GM12873 (cell line): ENCODE measurements at regions not wholly inside any gene's neighbourhood (a gene's known extent, or its start where the extent isn't known, plus 50 kb on each side); places are given as distances from the start of the nearest gene placed in this dataset.

Source experiments
- TF ChIP-seq, protein P1 (sequence below): IDR thresholded peaks from 2 replicates; pipeline ENCODE4 v1.5.1; 2012; ENCODE audit warnings: low read depth, mild to moderate bottlenecking, moderate library complexity, low read length, control low read depth; ENCODE audit not compliant: insufficient read depth; ENCODE audit errors: missing control alignments

DNA sequence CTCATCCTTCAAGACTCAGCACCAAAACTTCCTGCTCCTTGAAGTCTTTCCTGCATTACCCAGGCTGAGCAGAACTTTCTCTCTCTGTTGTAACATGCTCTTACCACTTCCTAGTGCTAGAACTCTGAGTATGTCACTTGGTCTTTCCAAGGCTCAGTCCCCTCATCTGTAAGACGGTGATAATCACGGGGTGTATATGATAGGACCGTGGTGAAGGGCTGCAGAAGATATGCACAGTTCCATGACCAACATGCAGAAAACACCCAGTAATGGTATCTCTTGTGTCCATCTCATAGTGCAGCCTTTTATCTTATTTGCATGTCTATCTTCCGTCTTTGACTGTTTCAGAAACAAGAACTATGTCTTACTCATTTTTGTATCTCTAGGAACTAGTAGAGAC lies 154.5 kb downstream of the ZNF621 start:
- TF ChIP-seq, protein P1, sequence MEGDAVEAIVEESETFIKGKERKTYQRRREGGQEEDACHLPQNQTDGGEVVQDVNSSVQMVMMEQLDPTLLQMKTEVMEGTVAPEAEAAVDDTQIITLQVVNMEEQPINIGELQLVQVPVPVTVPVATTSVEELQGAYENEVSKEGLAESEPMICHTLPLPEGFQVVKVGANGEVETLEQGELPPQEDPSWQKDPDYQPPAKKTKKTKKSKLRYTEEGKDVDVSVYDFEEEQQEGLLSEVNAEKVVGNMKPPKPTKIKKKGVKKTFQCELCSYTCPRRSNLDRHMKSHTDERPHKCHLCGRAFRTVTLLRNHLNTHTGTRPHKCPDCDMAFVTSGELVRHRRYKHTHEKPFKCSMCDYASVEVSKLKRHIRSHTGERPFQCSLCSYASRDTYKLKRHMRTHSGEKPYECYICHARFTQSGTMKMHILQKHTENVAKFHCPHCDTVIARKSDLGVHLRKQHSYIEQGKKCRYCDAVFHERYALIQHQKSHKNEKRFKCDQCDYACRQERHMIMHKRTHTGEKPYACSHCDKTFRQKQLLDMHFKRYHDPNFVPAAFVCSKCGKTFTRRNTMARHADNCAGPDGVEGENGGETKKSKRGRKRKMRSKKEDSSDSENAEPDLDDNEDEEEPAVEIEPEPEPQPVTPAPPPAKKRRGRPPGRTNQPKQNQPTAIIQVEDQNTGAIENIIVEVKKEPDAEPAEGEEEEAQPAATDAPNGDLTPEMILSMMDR, result no peak

DNA sequence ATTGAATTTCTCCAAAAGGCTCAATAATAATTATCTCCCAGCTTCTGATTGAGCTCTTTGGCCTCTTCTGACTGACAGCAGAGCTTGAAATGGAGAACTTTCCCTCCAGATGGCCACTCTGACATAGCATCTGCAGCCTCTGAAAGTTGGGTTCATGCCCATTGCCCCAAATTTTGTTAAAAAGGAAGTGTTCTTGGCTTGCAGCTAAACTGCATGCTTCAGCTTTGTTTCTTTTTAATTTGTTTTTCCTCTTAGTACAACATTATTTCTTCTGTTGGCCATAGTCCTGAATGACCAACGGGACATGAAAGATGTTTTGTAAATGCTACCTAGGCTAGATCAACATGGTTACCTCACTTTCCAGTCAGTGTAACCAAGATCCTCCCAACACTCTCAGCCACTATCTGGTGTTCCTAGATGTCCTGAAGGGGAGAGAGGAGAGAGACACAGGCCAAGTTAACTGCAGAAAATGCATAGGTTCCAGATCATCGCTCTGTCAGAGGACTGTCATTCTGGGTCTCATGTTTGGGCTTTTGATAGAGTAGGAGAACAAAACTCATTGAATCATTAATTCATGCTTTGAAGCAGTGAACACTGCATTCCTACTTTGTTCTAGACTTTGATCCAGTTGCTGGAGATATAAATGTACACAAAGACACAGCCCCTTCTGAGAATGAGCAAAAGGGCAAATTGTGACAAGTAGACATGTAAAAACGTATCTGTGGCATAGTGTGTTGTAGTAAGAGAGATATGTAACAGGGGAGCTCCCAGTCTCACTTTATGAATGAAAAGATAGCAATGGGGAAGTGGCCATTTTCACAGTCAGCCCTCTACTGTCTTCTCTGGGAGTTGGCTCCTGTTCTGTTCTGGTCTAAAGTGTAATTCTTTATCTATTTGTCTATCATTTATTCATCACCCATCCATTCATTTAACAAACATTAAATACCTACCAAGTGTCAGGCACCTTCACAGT lies 156.2 kb downstream of the ZNF621 start:
- TF ChIP-seq, protein P1, result no peak

DNA sequence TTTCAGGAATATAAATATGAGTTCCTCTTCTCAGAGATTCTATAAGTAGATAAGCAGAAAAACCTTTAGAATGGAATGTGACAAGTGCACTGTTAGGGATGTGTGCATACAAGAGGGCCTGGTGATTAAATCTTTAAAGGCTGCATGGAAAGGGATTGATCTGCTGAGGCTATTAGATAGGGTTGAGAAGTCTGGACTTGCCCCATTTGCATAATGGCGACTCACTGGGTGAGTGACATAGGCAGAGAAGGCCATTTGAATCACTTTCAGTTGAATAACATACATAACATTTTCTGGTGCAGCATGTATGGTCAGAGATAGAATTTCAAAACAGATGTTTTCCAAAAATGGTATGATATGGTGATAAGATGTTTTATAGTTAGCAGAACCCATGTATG lies 156.9 kb downstream of the ZNF621 start:
- TF ChIP-seq, protein P1, result no peak

DNA sequence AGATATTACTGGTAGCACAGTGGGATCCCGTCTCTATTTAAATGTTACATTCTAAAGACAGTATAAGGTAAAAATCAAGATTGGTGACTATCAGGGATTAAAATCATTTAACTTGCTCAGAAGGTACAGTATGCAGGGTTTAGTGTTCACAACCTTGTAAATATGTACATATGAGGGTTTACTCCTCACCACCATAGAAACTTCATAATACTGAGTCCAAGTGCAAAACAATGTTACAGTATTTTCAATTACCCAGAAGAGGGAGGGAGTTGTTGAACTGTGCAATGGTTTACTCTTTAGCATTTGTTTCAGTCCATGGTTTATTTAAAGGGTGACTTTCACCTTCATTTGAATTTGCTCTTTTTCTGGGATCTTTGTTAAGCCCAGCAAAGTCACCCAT lies 165.1 kb downstream of the ZNF621 start:
- TF ChIP-seq, protein P1, result no peak

DNA sequence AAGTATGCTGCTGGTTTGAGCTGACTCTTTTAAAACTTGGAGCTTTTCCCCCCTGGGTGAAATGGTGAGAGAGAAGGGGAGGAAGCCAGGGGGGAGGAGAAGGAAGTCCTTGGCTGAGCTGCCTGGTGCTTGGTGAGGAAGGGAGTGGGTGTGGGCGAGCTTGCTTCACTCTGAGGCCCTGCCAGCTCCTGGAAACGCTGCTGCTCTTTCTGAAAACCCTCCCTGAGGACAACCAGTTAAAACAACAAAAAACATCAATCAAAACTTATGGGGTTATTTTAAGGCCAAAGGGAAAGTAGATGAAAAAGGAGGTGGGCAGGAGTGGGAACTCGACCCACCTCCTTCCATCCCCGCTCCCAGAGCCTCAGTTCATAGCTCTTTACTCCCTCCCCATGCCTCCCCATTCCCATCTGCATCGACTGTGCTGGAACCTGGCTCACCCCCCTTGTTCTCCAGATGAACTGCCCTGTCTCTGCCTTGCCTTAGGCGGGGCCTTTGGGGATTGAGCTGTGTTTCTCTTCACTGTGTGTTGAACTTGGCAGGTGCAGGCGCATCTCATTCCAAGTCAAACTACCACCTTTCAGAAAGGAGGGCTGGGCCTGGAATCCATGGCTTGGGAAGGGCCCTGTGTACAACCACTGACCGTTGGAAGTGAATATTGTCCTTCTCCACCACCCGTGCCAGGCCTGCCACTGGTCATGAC lies 166.1 kb downstream of the ZNF621 start:
- TF ChIP-seq, protein P1, result no peak

DNA sequence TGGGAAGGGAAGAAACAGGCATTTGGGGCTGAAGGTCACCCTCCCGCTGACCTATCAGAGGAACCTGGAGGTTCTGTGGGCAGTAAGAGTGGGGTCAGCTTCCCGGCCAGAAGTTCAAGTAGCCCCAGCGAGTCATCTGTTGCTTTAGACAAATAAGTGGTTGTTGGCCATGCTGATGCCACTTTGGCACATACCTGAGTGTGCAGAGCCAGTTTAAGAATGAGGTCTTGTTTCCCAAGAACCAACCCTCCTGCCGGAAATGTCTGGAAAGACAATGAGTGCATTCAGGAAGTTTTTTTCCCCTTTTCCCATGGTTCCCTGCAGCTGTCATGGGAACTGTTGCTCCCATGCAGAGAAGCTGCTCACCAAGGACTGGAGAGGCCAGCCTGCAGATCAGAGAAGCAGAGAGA lies 166.7 kb downstream of the ZNF621 start:
- TF ChIP-seq, protein P1, result no peak

DNA sequence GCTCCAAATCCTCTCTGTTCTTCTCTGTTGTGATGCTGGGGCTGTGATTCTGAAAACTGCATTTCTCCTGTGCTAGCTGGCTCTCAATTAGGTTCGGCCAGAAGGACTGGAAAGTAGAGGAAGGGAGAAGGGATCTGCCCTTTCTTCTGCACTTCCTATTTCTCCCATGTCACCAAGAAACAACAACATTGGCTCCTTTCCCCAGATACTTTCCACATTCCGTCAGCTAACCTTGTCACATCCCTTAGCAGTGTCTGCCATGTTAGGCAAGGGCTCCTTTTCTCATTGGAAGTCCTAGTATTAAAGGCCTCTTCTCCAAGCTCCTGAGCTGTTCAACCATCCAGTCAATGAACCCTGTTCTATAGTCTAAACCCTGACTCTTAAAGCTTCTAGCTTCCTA lies 171.1 kb downstream of the ZNF621 start:
- TF ChIP-seq, protein P1, result no peak
